ENCODE measurements at regions not wholly inside any gene's neighbourhood (a gene's known extent, or its start where the extent isn't known, plus 50 kb on each side); places are given as distances from the start of the nearest gene placed in this dataset.

- DNase-seq: no peak
Observed at GRCh38 chr20:51867251-51867650, 64.9 kb upstream of the SALL4 start.

- DNase-seq: no peak
Observed at GRCh38 chr20:51864967-51865366, 62.6 kb upstream of the SALL4 start.

- no peak for DNase-seq
Observed at GRCh38 chr20:51862796-51863195, 60.5 kb upstream of the SALL4 start.

- DNase-seq: no peak
Observed at GRCh38 chr20:51861726-51862466, 59.6 kb upstream of the SALL4 start.

GRCh38 chr20:51860111-51860882 lies 58.0 kb upstream of the SALL4 start:
- DNase-seq: no peak

GRCh38 chr20:51856432-51856831 lies 54.1 kb upstream of the SALL4 start:
- DNase-seq: no peak

GRCh38 chr20:51854921-51855320 lies 52.6 kb upstream of the SALL4 start:
- no peak for DNase-seq
